Transverse colon (tissue), 4 donors: ENCODE measurements at regions not wholly inside any gene's neighbourhood (a gene's known extent, or its start where the extent isn't known, plus 50 kb on each side); places are given as distances from the start of the nearest gene placed in this dataset.

ENCODE experiments used
- DNase-seq: peaks from one replicate; pipeline ENCODE4 v3.0.0-alpha.2; 2019
- H3K27ac ChIP-seq, 4 donors: fragments of 200-600 bp; sonication (generic); 2 replicates each; pipeline ENCODE4 v1.5.1; 2016 to 2018; ENCODE audit warnings: inconsistent platforms in 4 of 4
- H3K27me3 ChIP-seq: fragments of 200-600 bp; sonication (generic); 2 replicates; pipeline ENCODE4 v1.5.1; 2017; ENCODE audit warnings: inconsistent platforms
- H3K36me3 ChIP-seq, 4 donors: fragments of 200-600 bp; sonication (generic); 2 replicates each; pipeline ENCODE4 v1.5.1; 2017 to 2019; ENCODE audit warnings: inconsistent platforms in 4 of 4
- H3K4me1 ChIP-seq, 4 donors: fragments of 200-600 bp; sonication (generic); 2 replicates each; pipeline ENCODE4 v1.5.1; 2017 to 2020; ENCODE audit warnings: inconsistent platforms in 4 of 4
- H3K4me3 ChIP-seq, 4 donors: fragments of 200-600 bp; sonication (generic); 1 replicate in 1 of 4; 2 replicates in 3 of 4; pipeline versions ENCODE4 v1.5.1 to v1.6.1; 2017 to 2019; ENCODE audit warnings: inconsistent platforms in 4 of 4
- H3K9me3 ChIP-seq, 2 donors: fragments of 200-600 bp; sonication (generic); 2 replicates each; pipeline ENCODE4 v1.5.1; 2017 to 2019; ENCODE audit warnings: inconsistent platforms in 2 of 2
- CTCF ChIP-seq, 5 experiments: fragments of 200-600 bp in 3 of 5; fragments of 450-650 bp in 2 of 5; sonication (generic) in 3 of 5; IDR thresholded peaks; 1 replicate in 2 of 5; 2 replicates in 3 of 5; pipeline ENCODE4 v1.5.1; 2016 to 2017; ENCODE audit warnings: antibody characterized with exemption in 5 of 5, inconsistent platforms in 3 of 5, mild to moderate bottlenecking in 2 of 5, moderate library complexity in 1 of 5
- EP300 ChIP-seq: sonication (generic); formaldehyde crosslinking; IDR thresholded peaks from one replicate; pipeline ENCODE4 v1.6.1; 2017; ENCODE audit warnings: antibody characterized with exemption, low read depth
- POLR2A ChIP-seq: fragments of 450-650 bp; IDR thresholded peaks from one replicate; pipeline ENCODE4 v1.6.1; 2016; ENCODE audit warnings: antibody characterized with exemption, mild to moderate bottlenecking, moderate library complexity
- POLR2AphosphoS5 ChIP-seq, 3 donors: sonication (generic); formaldehyde crosslinking; IDR thresholded peaks; one replicate each; pipeline ENCODE4 v1.6.1; 2016; ENCODE audit warnings: antibody characterized with exemption in 3 of 3
- WGBS, 2 donors: methylation state at CpG; one replicate each; pipeline ENCODE4 v1.1.5; 2018; ENCODE audit warnings: low coverage in 1 of 2; 5-methylcytosine and 5-hydroxymethylcytosine counted together
- in situ Hi-C, 4 donors: fragments of 200-750 bp; cut with MboI; loops; one replicate each; pipeline versions ENCODE4 v1.15.0 to v1.15.1; 2017; ENCODE audit warnings: low sequenced_read_pairs in 3 of 4, low pct_ligation_motif_present in 1 of 4, low pct_unique_long_range_greater_than_20kb in 1 of 4
- intact Hi-C: fragments of 100-400 bp; cut with DNase I; formaldehyde crosslinking; loops from one replicate; pipeline ENCODE4 v1.15.1; 2023; ENCODE audit warnings: low total_unique reads

- no peaks in the 10 kb centered on the region for H3K4me1 ChIP-seq
- H3K9me3 ChIP-seq: no peaks in the 10 kb centered on the region
- no peaks in the 10 kb centered on the region for H3K27me3 ChIP-seq
- TF ChIP-seq CTCF (IDR thresholded peaks at IDR 0.05) (no peak), EP300 (no peak), POLR2A (no peak), POLR2AphosphoS5 (IDR thresholded peaks at IDR 0.05) (no peak)
- no peak overlapping the region for H3K27ac ChIP-seq
- no peak overlapping the region for H3K4me3 ChIP-seq
- no peaks in the 10 kb centered on the region for H3K36me3 ChIP-seq
- DNase-seq: no peak
- in situ Hi-C loops (no loop called here), intact Hi-C loops (no loop called here)
- WGBS, 2 donors: 48 to 56% methylated on average over 4 to 5 of the region's 5 CpGs
Measured at GRCh38 chr13:109381546-109382180, 404.7 kb downstream of the IRS2 start.

GRCh38 chr13:109380457-109380856 lies 405.9 kb downstream of the IRS2 start:
- in situ Hi-C loops: no loop called here

GRCh38 chr13:109379930-109380329 lies 406.5 kb downstream of the IRS2 start:
- intact Hi-C loops (no loop called here), in situ Hi-C loops (no loop called here)
- Histone ChIP-seq H3K4me1 (no peaks in the 10 kb centered on the region), H3K27ac (no peak overlapping the region), H3K27me3 (no peaks in the 10 kb centered on the region), H3K4me3 (no peak overlapping the region), H3K9me3 (no peaks in the 10 kb centered on the region), H3K36me3 (no peaks in the 10 kb centered on the region)
- WGBS, 2 donors: 54 to 57% methylated on average over 3 of the region's 3 CpGs
- no peak for DNase-seq
- TF ChIP-seq CTCF (IDR thresholded peaks at IDR 0.05): no peak
- no peak for TF ChIP-seq POLR2AphosphoS5 (IDR thresholded peaks at IDR 0.05)
- TF ChIP-seq POLR2A: no peak
- no peak for TF ChIP-seq EP300

More at GRCh38 chr13:109380457-109380856, 405.9 kb downstream of the IRS2 start:
- DNase-seq: no peak
- Histone ChIP-seq H3K4me3 (no peak overlapping the region), H3K36me3 (no peaks in the 10 kb centered on the region), H3K4me1 (no peaks in the 10 kb centered on the region), H3K9me3 (no peaks in the 10 kb centered on the region), H3K27ac (no peak overlapping the region), H3K27me3 (no peaks in the 10 kb centered on the region)
- 86 to 97% methylated on average over 7 of the region's 7 CpGs for WGBS, 2 donors
- intact Hi-C loops: no loop called here
- TF ChIP-seq POLR2A (no peak), EP300 (no peak), POLR2AphosphoS5 (IDR thresholded peaks at IDR 0.05) (no peak)

- no peaks in the 10 kb centered on the region for H3K9me3 ChIP-seq
- no peaks in the 10 kb centered on the region for H3K36me3 ChIP-seq
- intact Hi-C loops: no loop called here
- no peaks in the 10 kb centered on the region for H3K27me3 ChIP-seq
- DNase-seq: no peak
- no peak overlapping the region for H3K27ac ChIP-seq
- TF ChIP-seq POLR2AphosphoS5 (IDR thresholded peaks at IDR 0.05): no peak
- no peak for TF ChIP-seq CTCF (IDR thresholded peaks at IDR 0.05)
- no peak for TF ChIP-seq POLR2A
- no peak for TF ChIP-seq EP300
- no peaks in the 10 kb centered on the region for H3K4me1 ChIP-seq
- in situ Hi-C loops: no loop called here
- 84 to 88% methylated on average over 1 to 9 of the region's 9 CpGs for WGBS, 2 donors
- H3K4me3 ChIP-seq: no peak overlapping the region
Measured at GRCh38 chr13:109376936-109377335, 409.4 kb downstream of the IRS2 start.
